IPS-18a (cell line): ENCODE measurements at regions not wholly inside any gene's neighbourhood (a gene's known extent, or its start where the extent isn't known, plus 50 kb on each side); places are given as distances from the start of the nearest gene placed in this dataset.

Source experiments
- H3K27ac ChIP-seq: one replicate; pipeline ENCODE4 v1.5.1; 2013; ENCODE audit warnings: low read length
- H3K27me3 ChIP-seq: one replicate; pipeline ENCODE4 v1.6.1; 2013; ENCODE audit warnings: mild to moderate bottlenecking, low read length; ENCODE audit not compliant: control insufficient read depth, insufficient read depth
- H3K36me3 ChIP-seq: one replicate; pipeline ENCODE4 v1.6.1; 2013; ENCODE audit warnings: low read depth, low read length; ENCODE audit not compliant: control insufficient read depth
- H3K4me1 ChIP-seq: one replicate; pipeline ENCODE4 v1.6.1; 2013; ENCODE audit warnings: low read depth, low read length; ENCODE audit not compliant: control insufficient read depth
- H3K4me3 ChIP-seq: one replicate; pipeline ENCODE4 v1.5.1; 2013; ENCODE audit warnings: low read length
- H3K9ac ChIP-seq: one replicate; pipeline ENCODE4 v1.6.1; 2013; ENCODE audit warnings: mild to moderate bottlenecking, low read length, moderate library complexity
- H3K9me3 ChIP-seq: one replicate; pipeline ENCODE4 v1.6.1; 2013; ENCODE audit warnings: low read depth, low read length; ENCODE audit not compliant: control insufficient read depth

- Histone ChIP-seq H3K4me1 (no peaks in the 10 kb centered on the region), H3K27ac (no peak overlapping the region)
These were observed 193.9 kb downstream of the ANAPC10 start for GRCh38 chr4:144903953-144904711.

GRCh38 chr4:144905286-144905685, 192.7 kb downstream of the ANAPC10 start:
- no peak overlapping the region for H3K4me3 ChIP-seq
- no peaks in the 10 kb centered on the region for H3K9me3 ChIP-seq
- H3K36me3 ChIP-seq: no peaks in the 10 kb centered on the region
- no peaks in the 10 kb centered on the region for H3K4me1 ChIP-seq
- no peak overlapping the region for H3K9ac ChIP-seq
- no peaks in the 10 kb centered on the region for H3K27me3 ChIP-seq
- H3K27ac ChIP-seq: no peak overlapping the region

More at GRCh38 chr4:144903953-144904711, 193.9 kb downstream of the ANAPC10 start:
- Histone ChIP-seq H3K9me3 (no peaks in the 10 kb centered on the region), H3K9ac (no peak overlapping the region), H3K4me3 (no peak overlapping the region), H3K27me3 (no peaks in the 10 kb centered on the region), H3K36me3 (no peaks in the 10 kb centered on the region)

- Histone ChIP-seq H3K27me3 (no peaks in the 10 kb centered on the region), H3K9me3 (no peaks in the 10 kb centered on the region), H3K4me1 (no peaks in the 10 kb centered on the region), H3K4me3 (no peak overlapping the region), H3K9ac (no peak overlapping the region), H3K27ac (no peak overlapping the region), H3K36me3 (no peaks in the 10 kb centered on the region)
These were observed 191.6 kb downstream of the ANAPC10 start for GRCh38 chr4:144906181-144906925.

GRCh38 chr4:144910723-144911122, 187.3 kb downstream of the ANAPC10 start:
- H3K27me3 ChIP-seq: no peaks in the 10 kb centered on the region
- no peak overlapping the region for H3K4me3 ChIP-seq
- H3K9ac ChIP-seq: no peak overlapping the region
- no peaks in the 10 kb centered on the region for H3K9me3 ChIP-seq
- no peaks in the 10 kb centered on the region for H3K4me1 ChIP-seq
- no peak overlapping the region for H3K27ac ChIP-seq
- no peaks in the 10 kb centered on the region for H3K36me3 ChIP-seq
